ENCODE measurements at regions not wholly inside any gene's neighbourhood (a gene's known extent, or its start where the extent isn't known, plus 50 kb on each side); places are given as distances from the start of the nearest gene placed in this dataset.
"Not testable (repeated sequence)": the region's sequence is repeated elsewhere in the genome, so short reads cannot be mapped to it uniquely, and the experiment has no call there.

DNA sequence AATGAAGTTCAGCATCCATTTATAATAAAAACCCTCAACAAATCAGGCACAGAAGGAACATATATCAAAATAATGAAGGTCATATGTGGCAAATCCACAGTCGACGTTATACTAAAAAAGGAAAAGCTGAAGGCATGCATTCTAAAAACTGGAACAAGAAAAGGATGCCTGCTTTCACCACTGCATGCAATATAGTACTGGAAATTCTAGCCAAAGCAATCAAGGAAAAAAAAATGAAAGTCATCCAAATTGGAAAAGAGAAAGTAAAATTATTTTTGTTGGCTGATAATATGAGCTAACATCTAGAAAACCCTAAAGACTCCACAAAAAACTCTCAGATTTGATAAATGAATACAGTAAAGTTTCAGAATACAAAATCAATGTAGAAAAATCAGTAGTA, 1123.2 kb downstream of the TBL1XR1 start:
- no peak for DNase-seq (ENCODE audit: low spot score)

DNA sequence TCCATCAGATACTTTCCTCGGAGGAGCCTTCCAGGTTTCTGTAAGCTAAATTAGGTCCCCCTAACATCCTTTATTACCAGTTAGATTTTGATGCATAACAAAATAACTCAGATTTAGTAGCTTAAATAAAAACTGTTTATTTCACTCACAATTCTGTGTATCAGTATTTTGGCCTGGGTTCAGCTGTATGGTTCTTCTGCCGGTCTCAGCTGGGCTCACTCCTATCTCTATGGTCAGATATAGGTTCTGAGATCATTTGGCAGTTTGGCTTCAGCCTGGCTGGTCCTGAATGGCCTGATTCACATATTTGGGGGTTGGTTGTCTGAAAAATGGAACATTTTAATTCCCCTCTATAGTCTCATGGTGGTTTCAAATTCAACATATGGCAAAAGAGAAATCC, 1125.3 kb downstream of the TBL1XR1 start:
- DNase-seq (ENCODE audit: low spot score) = no peak

DNA sequence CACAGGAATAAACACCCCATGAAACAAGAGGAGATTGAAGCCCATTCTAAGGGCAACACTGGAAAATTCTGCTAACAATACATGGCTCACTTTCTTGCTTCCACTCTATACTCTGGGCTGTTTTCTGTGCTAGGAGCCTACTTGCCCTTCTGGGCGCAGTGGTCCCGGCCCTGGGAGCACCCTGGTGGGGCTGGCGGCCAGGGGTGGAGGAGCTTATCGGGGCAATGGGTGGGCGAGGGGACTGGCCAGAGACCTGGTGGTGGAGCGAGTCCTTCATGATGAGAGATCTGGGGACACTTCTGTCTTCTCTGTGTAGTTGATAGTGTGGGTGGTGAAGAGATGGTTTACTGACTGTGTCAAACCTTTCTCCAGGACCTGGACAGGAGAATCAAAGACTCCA, 1128.5 kb downstream of the TBL1XR1 start:
- DNase-seq (ENCODE audit: low spot score) = no peak

DNA sequence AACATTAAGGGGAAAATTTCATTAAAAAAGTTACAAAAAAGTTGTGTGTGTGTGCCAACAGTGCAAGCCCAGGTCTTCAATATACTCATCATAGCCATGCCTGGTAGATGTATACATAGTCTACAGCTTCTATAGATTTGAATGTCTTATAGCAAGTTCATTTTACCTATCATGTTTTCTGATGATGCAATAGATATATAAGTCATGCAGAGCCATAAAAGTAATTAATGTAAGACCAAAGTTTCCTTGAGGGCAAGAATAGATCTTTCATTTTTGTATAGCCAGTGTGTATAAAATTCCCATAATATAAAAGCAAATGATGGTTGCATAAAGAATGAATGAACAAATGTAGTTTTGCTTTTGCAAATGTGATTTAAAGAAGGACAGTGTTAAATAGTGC, 1138.4 kb downstream of the TBL1XR1 start:
- no peak for DNase-seq (ENCODE audit: low spot score)

DNA sequence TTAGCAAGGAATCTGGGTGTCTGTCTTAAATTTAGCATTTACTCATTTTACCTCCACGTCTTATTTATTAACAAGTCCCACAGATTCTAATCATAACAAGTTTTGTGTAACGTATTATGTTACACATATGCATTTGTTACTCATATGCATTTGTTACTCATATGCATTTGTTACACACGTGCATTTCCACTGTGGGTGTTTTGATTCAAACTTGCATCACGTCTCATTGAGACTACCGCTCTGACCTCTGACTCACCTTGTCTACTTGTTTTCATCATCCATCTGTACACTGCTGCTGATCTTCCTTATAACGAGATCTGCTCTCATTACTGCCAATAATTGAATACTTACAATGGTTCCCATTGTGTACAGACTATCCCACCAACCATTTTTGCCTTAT, 1141.4 kb downstream of the TBL1XR1 start:
- DNase-seq (ENCODE audit: low spot score) = no peak

DNA sequence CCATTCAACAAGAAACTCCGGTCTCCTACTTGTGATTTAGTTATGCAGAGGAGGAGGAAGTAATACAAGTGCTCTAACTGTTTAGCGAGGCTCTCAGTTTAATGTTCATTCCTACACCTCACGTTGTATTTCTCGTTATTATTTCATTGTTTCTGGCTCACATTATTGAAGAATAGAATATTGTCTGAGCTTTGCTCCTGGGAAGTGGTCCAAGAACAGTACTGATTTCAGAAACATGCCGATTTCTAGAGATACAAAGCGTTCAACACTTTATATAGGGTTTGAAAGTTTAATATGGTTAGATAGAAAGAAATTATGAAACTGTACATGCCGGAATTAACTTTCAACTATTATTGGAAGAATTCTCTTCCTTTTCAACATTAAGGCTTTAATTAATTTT, 1145.5 kb downstream of the TBL1XR1 start:
- DNase-seq (ENCODE audit: low spot score) = no peak

DNA sequence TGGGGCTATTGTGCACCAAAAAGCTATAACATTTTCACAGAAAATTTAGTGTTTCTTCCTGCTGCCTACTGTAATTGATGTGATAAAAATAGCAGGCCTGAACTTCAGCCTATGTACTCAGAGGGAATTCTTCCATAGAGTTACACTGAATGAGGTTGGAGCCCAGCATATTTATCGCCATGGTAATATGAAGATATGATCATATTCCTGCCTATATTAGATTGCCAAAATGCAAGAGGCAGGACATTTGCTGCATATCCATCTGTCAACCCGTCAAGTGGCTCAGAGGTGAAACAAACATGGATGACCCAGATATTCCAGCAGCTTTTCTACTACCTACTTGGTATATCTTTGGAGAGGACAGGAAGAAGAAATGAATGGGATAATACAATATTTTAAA, 1150.6 kb downstream of the TBL1XR1 start:
- no peak for DNase-seq (ENCODE audit: low spot score)

DNA sequence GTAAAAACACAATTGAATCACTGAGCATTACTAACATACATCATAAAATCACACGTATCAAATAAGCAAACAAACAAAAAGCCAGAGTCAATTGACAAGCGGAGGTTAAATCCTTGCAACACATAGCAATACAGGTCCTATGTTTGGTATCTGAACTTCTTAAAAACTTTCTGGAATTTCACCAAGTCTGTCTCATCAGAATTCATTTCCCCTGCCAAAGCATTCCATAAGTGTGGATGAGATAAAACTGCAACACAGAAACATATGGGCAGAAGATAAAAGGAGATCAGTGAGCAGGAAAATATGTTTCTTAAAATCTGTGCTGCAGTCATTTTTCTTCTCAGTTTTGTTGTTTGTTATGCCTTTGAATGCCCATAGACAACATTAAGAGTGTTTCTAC, 1155.5 kb downstream of the TBL1XR1 start:
- DNase-seq (ENCODE audit: low spot score) = no peak

DNA sequence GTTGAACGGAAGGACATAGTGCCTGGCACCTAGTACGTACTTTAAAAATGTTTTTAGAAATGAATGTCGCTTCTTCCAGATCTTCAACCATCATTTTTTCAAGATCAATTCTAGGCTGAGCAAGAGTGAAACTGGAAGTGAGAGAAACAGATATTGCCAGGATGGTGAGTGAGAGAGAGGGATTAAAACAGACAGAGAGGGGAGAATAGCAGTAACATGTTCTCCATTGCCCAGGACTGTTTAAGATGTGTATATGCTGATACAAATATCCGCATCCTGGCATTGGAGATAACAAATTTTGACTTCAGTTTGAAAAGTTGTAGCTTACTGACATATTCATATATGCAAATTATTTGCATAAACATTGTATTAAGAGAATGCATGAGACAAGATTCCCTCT, 1156.1 kb downstream of the TBL1XR1 start:
- no peak for DNase-seq (ENCODE audit: low spot score)

DNA sequence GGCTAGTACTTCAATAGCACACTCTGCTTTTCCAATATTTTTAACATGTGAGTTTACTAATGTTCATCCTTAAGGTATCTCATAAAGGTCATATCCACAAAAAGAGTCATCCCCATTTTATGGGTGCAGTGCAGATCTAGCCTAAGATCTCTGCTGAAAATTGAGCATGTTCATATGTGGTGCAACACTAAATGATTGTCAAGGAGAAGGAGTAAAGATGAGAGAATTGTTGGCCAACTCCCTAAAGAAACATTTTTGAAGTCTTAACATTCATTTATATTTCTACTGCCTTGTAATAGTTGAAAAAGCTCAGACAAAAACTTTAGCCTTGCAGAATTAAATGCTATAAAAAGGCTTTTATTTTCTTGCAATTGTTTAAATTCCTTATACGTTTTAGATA, 1159.6 kb downstream of the TBL1XR1 start:
- DNase-seq (ENCODE audit: low spot score) = no peak

DNA sequence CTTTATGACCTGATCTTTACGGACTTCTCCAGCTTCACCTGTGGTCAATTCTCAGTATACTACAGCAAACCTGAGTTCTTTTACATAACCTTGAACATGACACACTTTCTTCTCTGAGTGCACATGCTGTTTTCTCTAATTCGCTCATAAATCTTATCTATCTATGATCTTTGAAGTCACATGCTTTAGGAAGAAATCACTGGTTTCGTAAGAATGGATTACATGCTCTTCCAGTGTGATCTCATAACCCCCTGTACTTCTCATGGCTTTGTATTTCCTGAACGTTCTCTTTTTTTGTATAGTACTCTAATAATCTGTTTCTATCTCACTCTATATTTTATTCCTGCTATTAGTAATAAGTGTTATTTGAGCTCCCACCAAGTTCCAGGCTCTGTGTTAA, 1165.2 kb downstream of the TBL1XR1 start:
- no peak for DNase-seq (ENCODE audit: low spot score)

DNA sequence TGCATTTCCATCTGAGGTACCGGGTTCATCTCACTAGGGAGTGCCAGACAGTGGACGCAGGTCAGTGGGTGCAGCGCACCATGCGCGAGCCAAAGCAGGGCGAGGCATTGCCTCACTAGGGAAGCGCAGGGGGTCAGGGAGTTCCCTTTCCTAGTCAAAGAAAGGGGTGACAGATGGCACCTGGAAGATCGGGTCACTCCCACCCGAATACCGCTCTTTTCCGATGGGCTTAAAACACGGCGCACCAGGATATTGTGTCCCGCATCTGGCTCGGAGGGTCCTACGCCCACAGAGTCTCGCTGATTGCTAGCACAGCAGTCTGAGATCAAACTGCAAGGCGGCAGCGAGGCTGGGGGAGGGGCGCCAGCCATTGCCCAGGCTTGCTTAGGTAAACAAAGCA, 1157.1 kb downstream of the NAALADL2 start:
- DNase-seq (ENCODE audit: low spot score) = not testable (repeated sequence)

DNA sequence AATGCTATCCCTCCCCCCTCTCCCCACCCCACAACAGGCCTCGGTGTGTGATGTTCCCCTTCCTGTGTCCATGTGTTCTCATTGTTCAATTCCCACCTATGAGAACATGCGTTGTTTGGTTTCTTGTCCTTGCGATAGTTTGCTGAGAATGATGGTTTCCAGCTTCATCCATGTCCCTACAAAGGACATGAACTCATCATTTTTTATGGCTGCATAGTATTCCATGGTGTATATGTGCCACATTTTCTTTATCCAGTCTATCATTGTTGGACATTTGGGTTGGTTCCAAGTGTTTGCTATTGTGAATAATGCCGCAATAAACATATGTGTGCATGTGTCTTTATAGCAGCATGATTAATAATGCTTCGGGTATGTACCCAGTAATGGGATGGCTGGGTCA, 1156.1 kb downstream of the NAALADL2 start:
- not testable (repeated sequence) for DNase-seq (ENCODE audit: low spot score)

DNA sequence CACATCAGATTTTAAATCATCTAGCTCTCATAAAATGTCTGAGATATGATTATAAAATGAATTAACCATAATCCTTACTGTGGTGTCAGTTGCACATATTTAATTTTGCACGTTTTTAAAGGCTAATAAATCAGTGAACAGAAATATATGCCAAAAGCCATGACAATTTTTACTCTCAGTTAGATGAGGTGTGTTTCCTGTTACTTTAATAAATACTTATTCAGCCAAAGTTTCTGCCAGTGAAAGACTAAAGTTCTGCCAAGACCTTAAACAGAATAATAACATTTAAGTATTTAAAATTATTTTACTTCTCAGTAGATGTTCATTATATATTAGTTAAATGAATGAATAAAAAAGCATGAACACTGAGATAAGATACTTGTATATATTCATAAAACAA, 1150.1 kb downstream of the NAALADL2 start:
- DNase-seq (ENCODE audit: low spot score) = no peak

DNA sequence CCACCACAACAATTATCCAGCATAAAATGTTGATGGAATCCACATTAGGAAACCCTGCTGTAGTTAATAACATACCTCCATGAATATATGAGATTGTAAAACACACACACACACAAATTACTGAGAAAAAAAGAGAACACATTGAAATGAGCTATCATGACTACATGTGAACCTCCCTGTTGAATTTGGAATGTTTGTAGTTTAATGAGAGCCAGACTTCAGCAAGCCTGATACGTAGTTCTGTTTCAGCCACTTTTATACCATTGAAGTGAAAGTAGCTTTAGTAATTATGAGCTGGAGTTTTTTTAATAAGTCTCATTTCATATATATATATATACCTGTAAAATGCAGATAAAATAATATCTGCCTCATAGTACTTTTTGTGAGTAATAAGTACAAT, 1146.4 kb downstream of the NAALADL2 start:
- no peak for DNase-seq (ENCODE audit: low spot score)

DNA sequence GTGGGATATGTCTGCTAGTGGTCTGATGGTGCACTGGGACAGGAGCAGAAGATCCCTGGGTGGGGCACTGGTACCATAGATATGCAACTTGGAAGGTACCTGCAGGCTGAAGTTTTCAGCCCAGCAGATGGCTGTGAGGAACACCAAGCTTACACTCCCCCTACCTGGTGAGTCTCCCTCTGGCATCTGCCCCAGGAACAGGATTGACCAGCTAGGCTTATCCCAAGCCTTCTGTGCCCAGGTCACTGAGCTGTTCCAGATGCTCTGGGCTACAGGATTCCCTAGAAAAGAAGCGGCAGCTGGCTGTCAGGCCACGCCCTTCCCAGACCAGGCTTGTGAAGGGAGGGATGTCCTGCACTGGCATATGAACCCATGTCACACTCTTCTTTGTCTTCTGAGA, 1130.0 kb downstream of the NAALADL2 start:
- DNase-seq (ENCODE audit: low spot score) = no peak

DNA sequence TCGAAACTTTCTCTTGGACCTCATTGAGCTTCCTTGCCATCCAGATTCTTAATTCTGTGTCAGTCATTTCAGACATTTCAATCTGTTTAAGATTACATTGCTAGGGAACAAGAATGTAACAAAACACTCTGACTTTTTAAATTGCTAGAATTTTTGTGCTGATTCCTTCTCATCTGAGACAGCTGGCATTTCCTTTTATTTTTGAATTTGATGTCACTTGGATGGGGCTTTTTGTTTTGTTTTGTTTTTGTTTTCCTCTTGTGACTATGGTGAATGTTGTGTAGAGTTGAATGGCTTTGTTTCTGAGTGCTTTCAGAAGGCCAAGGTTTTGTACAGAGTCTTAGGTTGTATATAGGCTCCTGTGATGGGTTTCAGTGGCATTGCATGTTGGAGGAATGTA, 1129.3 kb downstream of the NAALADL2 start:
- no peak for DNase-seq (ENCODE audit: low spot score)

DNA sequence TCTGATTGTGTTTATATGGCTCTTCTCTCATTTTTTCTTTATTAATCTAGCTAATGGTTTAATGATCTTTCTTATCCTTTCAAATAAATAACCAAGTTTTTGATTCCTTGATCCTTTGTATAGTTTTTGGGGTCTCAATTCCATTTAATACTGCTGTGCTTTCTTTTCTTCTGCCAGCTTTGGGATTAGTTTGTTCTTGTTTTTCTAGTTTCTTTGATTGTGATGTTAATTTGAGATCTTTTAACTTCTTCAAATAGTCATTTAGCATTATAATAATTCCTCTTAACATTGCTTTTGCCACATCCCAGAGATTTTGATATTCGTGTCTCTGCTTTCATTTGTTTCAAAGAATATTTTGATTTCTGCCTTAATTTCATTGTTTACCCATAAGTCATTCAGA, 1126.6 kb downstream of the NAALADL2 start:
- DNase-seq (ENCODE audit: low spot score) = no peak

DNA sequence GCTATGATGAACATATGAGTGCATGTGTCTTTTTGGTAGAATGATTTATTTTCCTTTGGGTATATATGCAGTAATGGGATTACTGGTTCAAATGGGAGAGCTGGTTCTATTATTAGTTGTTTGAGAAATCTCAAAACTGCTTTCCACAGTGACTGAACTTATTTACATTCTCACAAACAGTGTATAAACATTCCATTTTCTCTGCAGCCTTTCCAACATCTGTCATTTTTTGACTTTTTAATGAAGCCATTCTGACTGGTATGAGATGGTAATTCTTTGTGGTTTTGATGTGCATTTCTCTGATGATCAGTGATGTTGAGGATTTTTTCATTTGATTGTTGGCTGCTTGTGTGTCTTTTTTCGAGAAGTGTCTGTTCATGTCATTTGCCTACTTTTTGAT, 1124.2 kb downstream of the NAALADL2 start:
- DNase-seq (ENCODE audit: low spot score) = no peak

DNA sequence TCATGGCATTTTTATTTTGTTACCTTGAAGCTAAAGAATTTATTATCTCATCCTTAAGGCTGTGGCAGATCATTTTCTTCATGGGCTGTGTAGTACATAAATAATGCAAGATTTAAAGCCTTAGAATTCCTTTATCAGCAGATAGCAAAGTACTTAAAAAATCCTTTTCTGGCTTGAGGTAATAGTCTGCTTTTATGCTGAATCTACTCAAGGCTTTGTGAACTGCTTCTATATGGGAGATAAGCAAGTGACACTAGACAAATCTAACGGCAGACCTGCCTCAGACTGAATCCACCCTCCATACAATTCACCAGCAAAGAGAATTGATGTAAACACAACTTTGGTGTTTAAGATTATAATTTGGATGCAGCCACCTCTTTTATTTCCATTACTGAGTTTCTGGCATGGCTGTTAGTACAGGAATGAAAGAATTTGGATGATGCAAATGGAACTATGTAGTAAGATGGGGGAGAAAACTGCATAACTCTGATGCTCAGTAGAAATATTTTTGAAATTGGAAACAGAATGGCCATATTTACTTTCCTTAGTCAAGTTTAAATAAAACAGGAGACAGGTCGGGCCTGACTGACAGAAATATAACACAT, 1121.5 kb downstream of the NAALADL2 start:
- no peak for DNase-seq (ENCODE audit: low spot score)

DNA sequence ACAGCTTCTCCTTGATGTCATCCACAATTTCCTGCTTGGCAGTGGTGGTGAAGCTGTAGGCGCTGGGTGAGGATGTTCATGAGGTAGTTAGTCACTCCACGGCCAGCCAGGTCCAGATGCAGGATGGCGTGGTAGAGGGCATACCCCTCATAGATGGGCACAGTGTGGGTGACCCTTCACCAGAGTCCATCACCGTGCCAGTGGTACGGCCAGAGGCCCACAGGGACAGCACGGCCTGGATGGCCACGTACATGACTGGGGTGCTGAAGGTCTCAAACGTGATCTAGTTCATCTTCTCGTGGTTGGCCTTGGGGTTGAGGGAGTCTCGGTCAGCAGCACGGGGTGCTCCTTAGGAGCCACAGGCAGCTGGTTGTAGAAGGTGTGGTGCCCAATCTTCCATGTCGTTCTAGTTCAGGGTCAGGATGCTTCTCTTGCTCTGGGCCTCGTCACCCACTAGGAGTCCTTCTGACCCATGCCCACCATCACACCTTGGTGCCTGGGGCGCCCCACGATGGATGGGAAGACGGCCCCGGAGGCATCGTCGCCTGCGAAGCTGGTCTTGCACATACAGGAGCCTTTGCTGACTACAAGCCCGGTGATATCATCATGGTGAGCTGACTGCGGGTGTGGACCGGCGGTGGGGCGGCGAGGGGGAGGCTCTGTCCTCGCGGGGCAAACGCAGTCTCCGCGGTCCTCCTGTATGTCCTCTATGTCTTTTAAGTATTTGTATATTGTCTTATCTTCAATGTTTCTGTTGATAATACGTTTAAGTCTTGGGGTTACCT, 1119.0 kb downstream of the NAALADL2 start:
- no peak for DNase-seq (ENCODE audit: low spot score)

DNA sequence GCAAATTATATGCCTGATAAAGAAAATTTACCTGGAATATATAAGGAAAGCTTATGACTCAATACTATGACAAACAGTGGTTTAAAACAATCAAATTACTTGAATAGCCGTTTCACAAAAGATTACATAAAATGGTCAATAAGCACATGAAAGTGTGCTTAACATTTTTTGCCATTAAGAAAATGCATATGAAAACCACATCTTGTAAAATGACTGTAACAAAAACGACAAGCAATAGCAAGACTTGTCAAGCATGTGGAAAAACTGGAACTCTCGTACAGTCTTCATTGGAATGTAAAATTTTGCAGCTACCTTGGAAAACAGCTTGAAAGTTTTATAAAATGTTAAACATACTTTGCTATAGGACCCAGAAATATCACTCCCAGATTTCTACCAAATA, 1110.3 kb downstream of the NAALADL2 start:
- DNase-seq (ENCODE audit: low spot score) = no peak

DNA sequence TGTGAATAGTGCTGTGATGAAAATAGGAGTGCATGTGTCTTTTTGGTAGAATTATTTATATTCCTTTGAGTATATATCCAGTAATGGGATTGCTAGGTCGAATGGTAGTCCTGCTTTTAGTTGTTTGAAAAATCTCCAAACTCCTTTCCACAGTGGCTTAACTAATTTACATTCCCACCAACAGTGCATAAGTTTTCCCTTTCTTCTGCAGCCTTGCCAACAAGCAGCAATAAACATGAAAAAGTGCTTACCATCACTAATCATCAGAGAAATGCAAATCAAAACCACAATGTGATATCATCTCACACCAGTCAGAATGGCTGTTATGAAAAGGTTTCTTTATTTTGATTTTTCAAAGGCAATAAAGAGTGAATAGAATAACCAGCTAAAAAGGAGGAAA, 1105.9 kb downstream of the NAALADL2 start:
- no peak for DNase-seq (ENCODE audit: low spot score)

DNA sequence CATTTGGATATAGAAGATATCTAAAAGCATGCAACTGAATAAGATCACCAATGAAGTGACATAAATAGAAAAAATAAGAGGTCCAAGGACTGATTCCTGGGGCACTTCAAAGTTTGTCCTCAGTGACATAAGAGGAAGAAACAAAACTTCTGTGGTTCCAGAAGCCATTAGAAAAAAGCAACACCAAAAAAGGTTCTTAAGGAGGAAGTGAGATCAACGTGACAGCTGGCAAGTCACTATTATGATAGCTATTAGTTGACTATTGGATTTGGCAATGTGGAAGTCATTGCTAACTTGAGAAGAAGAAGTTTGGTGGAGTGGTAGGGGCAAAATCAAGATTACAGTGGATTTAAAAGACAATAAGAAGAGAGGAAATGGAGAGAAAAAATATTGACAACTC, 1098.3 kb downstream of the NAALADL2 start:
- no peak for DNase-seq (ENCODE audit: low spot score)

Data from Ammon's horn (tissue), 1 donor.